ENCODE measurements at regions not wholly inside any gene's neighbourhood (a gene's known extent, or its start where the extent isn't known, plus 50 kb on each side); places are given as distances from the start of the nearest gene placed in this dataset.

GRCh38 chr14:65192686-65193085, 90.4 kb upstream of the MAX start:
- no peak for TF ChIP-seq TCF12 (IDR thresholded peaks at IDR 0.05)
- no peak for TF ChIP-seq JUND (IDR thresholded peaks at IDR 0.05)
- no peak for TF ChIP-seq REST (IDR thresholded peaks at IDR 0.05; ENCODE audit: low read depth, low read length)
- no peak for TF ChIP-seq POLR2AphosphoS5 (IDR thresholded peaks at IDR 0.05; ENCODE audit: low read depth, low read length)
- TF ChIP-seq EZH2phosphoT487 (IDR thresholded peaks at IDR 0.05; ENCODE audit: borderline replicate concordance, low read depth), result no peak
- TF ChIP-seq MEF2A (IDR thresholded peaks at IDR 0.05; ENCODE audit: borderline replicate concordance, low read depth), result no peak
- TF ChIP-seq FOXJ3 (CRISPR knock-in tag; IDR thresholded peaks at IDR 0.05), result no peak
- TF ChIP-seq TAF1 (IDR thresholded peaks at IDR 0.05; ENCODE audit: borderline replicate concordance, low read depth, low read length), result no peak
- WGBS (ENCODE audit: low lambda C conversion rate), result 9% methylated on average over 1 of the region's 1 CpG
- Histone ChIP-seq H3K27ac (ENCODE audit: low read depth in 2 of 2, low read length in 1 of 2) (no peak overlapping the region), H4K20me1 (ENCODE audit: insufficient read depth) (no peaks in the 10 kb centered on the region), H3K9me3 (no peaks in the 10 kb centered on the region), H3K9ac (no peak overlapping the region), H3K4me2 (no peak overlapping the region), H3K79me2 (ENCODE audit: insufficient read depth) (no peaks in the 10 kb centered on the region), H2AFZ (ENCODE audit: low read depth) (no peak overlapping the region), H3F3A (replicated peaks; ENCODE audit: insufficient read depth) (no peaks in the 10 kb centered on the region), H3K4me3 (ENCODE audit: low read depth in 2 of 2, low read length in 1 of 2) (no peak overlapping the region), H3K36me3 (replicated peaks in 1 of 2; ENCODE audit: control insufficient read depth in 1 of 2, insufficient read depth in 2 of 2, low read length in 1 of 2) (no peaks in the 10 kb centered on the region), H3K9me2 (no peaks in the 10 kb centered on the region), H3K4me1 (ENCODE audit: control insufficient read depth in 1 of 2, insufficient read depth in 2 of 2, low read depth in 1 of 2, low read length in 1 of 2) (no peaks in the 10 kb centered on the region), H3K27me3 (ENCODE audit: insufficient read depth) (no peaks in the 10 kb centered on the region)
- ChIA-PET POLR2A (no interaction called here), CTCF (no interaction called here)
- DNase-seq, result no peak

GRCh38 chr14:65193916-65194590, 91.7 kb upstream of the MAX start:
- Histone ChIP-seq H3F3A (replicated peaks; ENCODE audit: insufficient read depth) (no peaks in the 10 kb centered on the region), H3K9me2 (no peaks in the 10 kb centered on the region), H3K4me1 (ENCODE audit: control insufficient read depth in 1 of 2, insufficient read depth in 2 of 2, low read depth in 1 of 2, low read length in 1 of 2) (peaks cover 0 to 4% of the 10 kb centered on the region in 2 experiments; a peak in 2 of 4 replicates), H3K79me2 (ENCODE audit: insufficient read depth) (no peaks in the 10 kb centered on the region), H3K27ac (ENCODE audit: low read depth in 2 of 2, low read length in 1 of 2) (no peak overlapping the region), H3K9me3 (no peaks in the 10 kb centered on the region), H3K27me3 (ENCODE audit: insufficient read depth) (no peaks in the 10 kb centered on the region), H3K9ac (no peak overlapping the region), H3K4me3 (ENCODE audit: low read depth in 2 of 2, low read length in 1 of 2) (no peak overlapping the region), H3K4me2 (no peak overlapping the region), H3K36me3 (replicated peaks in 1 of 2; ENCODE audit: control insufficient read depth in 1 of 2, insufficient read depth in 2 of 2, low read length in 1 of 2) (no peaks in the 10 kb centered on the region), H2AFZ (ENCODE audit: low read depth) (no peak overlapping the region), H4K20me1 (ENCODE audit: insufficient read depth) (no peaks in the 10 kb centered on the region)
- POLR2A ChIA-PET, result no interaction called here
- CTCF ChIA-PET, result interaction anchor here (1.0 kb wide), 1 partner anchor 10 kb away, joined by 3 read pairs; no protein-coding TSS in a partner anchor
- no peak for DNase-seq
- WGBS (ENCODE audit: low lambda C conversion rate), result 58% methylated on average over 2 of the region's 3 CpGs
- TF ChIP-seq ELF1 (IDR thresholded peaks at IDR 0.05) (no peak), POLR2AphosphoS5 (IDR thresholded peaks at IDR 0.05; ENCODE audit: low read depth, low read length) (no peak), GATA2 (CRISPR knock-in tag; IDR thresholded peaks at IDR 0.05) (no peak), PBX3 (IDR thresholded peaks at IDR 0.05) (no peak), MEF2A (IDR thresholded peaks at IDR 0.05; ENCODE audit: borderline replicate concordance, low read depth) (no peak), ZBTB33 (IDR thresholded peaks at IDR 0.05; ENCODE audit: borderline replicate concordance, low read depth) (no peak), CTCF (IDR thresholded peaks at IDR 0.05) (no peak), TCF12 (IDR thresholded peaks at IDR 0.05) (no peak), USF1 (IDR thresholded peaks at IDR 0.05; ENCODE audit: borderline replicate concordance, low read depth) (no peak), NFIC (IDR thresholded peaks at IDR 0.05; ENCODE audit: borderline replicate concordance) (no peak), MAX (IDR thresholded peaks at IDR 0.05; ENCODE audit: low read depth) (no peak), FOXJ3 (CRISPR knock-in tag; IDR thresholded peaks at IDR 0.05) (no peak), FOXM1 (IDR thresholded peaks at IDR 0.05; ENCODE audit: low read depth) (no peak), TEAD4 (IDR thresholded peaks at IDR 0.05; ENCODE audit: borderline replicate concordance, insufficient read depth) (no peak)

All from SK-N-SH (cell line).